T-helper 2 cell treated with Interferon-gamma antibody and Interleukin-4, amounts not matched to agents 5 μg/mL and 100 μg/mL, for 36 hours (primary cell): ENCODE measurements at regions not wholly inside any gene's neighbourhood (a gene's known extent, or its start where the extent isn't known, plus 50 kb on each side); places are given as distances from the start of the nearest gene placed in this dataset.
"Not testable (repeated sequence)": the region's sequence is repeated elsewhere in the genome, so short reads cannot be mapped to it uniquely, and the experiment has no call there.

ENCODE experiments used
- DNase-seq: peaks from one replicate; pipeline ENCODE4 v3.0.0; 2021; ENCODE audit warnings: low spot score
- H3K27ac Mint-ChIP-seq: one replicate; pipeline ENCODE4 v1.8.0; 2021; ENCODE audit warnings: mild to moderate bottlenecking, mixed read lengths
- H3K27me3 Mint-ChIP-seq: one replicate; pipeline ENCODE4 v1.8.0; 2021; ENCODE audit warnings: low read depth, mixed read lengths
- H3K36me3 Mint-ChIP-seq: one replicate; pipeline ENCODE4 v1.8.0; 2021; ENCODE audit warnings: low read depth, mixed read lengths
- H3K4me1 Mint-ChIP-seq: one replicate; pipeline ENCODE4 v1.8.0; 2021; ENCODE audit warnings: low read depth, mixed read lengths
- H3K4me3 Mint-ChIP-seq: one replicate; pipeline ENCODE4 v1.8.0; 2022; ENCODE audit warnings: mild to moderate bottlenecking, moderate library complexity, mixed read lengths
- H3K9me3 Mint-ChIP-seq: one replicate; pipeline ENCODE4 v1.8.0; 2021; ENCODE audit warnings: mixed read lengths

GRCh38 chr10:21398563-21399231, 126.8 kb downstream of the SKIDA1 start:
- peaks cover 5% of the 10 kb centered on the region for H3K9me3 Mint-ChIP-seq
- H3K4me1 Mint-ChIP-seq: no peaks in the 10 kb centered on the region
- H3K36me3 Mint-ChIP-seq: no peaks in the 10 kb centered on the region
- DNase-seq: no peak
- H3K4me3 Mint-ChIP-seq: no peak overlapping the region
- no peak overlapping the region for H3K27ac Mint-ChIP-seq
- H3K27me3 Mint-ChIP-seq: peaks cover 5% of the 10 kb centered on the region

DNA sequence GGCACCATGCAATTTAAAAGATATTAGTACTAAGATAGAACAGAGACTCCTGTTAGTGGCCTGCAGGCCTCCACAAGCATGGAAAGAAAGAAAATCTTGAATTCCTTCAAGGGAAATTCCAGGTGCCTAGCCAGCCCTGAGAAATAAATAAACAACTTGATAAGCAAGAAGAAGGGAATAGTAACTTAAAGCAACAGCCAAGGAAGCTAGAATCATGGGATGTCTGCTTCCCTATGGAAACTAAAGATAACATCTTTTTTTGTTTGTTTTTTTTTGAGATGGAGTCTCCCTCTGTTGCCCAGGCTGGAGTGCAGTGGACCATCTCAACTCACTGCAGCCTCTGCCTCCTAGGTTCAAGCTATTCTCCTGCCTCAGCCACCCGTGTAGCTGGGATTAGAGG, 128.6 kb downstream of the SKIDA1 start:
- Mint-ChIP-seq H3K4me3 (no peak overlapping the region), H3K36me3 (no peaks in the 10 kb centered on the region), H3K27ac (no peak overlapping the region), H3K27me3 (peaks cover 5% of the 10 kb centered on the region), H3K9me3 (peaks cover 5% of the 10 kb centered on the region), H3K4me1 (no peaks in the 10 kb centered on the region)
- DNase-seq: no peak

GRCh38 chr10:21393931-21394330, 131.6 kb downstream of the SKIDA1 start:
- no peaks in the 10 kb centered on the region for H3K36me3 Mint-ChIP-seq

DNA sequence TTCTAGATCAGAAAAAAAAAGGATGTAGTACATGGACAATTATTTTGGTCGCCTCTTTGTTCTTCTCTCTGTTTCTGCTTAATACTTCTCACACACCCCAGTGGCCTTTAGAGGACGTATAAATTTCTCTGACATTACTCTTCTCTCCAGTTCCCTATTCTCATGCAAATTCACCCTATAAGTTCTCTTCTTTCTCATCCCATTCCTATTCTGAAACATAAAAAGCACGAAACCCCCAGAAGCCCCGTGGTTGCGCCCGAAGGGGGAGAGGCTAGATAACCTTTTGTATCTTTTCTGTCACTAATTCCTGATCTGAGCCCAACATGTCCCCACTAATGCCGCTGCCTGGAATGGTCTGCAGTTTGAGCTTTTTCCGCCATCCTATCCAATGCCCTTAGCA, 136.9 kb downstream of the SKIDA1 start:
- Mint-ChIP-seq H3K4me3 (no peak overlapping the region), H3K27ac (no peak overlapping the region), H3K36me3 (no peaks in the 10 kb centered on the region), H3K27me3 (no peaks in the 10 kb centered on the region), H3K9me3 (no peaks in the 10 kb centered on the region), H3K4me1 (no peaks in the 10 kb centered on the region)
- DNase-seq: no peak

More at GRCh38 chr10:21393931-21394330, 131.6 kb downstream of the SKIDA1 start:
- no peaks in the 10 kb centered on the region for H3K4me1 Mint-ChIP-seq
- DNase-seq: no peak
- H3K9me3 Mint-ChIP-seq: peaks cover 5% of the 10 kb centered on the region
- no peak overlapping the region for H3K27ac Mint-ChIP-seq
- H3K4me3 Mint-ChIP-seq: no peak overlapping the region
- H3K27me3 Mint-ChIP-seq: peaks cover 2% of the 10 kb centered on the region

DNA sequence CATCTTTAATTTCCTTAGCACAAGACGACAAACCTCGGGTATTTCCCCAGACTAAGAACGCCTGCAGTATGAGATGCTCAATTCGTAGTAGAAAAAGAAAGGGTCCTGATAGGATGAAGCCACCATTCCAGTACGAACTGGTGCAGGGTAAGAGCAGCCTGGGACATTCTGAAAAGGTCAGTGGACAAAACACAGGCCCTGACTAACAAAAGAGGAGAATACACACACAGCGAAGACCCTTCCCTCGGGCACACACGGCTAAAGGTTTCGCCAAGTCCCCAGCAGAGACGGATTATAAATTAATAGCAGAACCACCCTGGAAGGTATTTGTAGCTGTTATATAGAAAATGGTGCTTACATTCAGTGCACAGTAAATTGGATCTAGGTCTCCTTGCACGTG, 137.6 kb downstream of the SKIDA1 start:
- Mint-ChIP-seq H3K4me1 (no peaks in the 10 kb centered on the region), H3K36me3 (no peaks in the 10 kb centered on the region), H3K27me3 (no peaks in the 10 kb centered on the region), H3K4me3 (no peak overlapping the region), H3K9me3 (no peaks in the 10 kb centered on the region), H3K27ac (no peak overlapping the region)
- DNase-seq: no peak

DNA sequence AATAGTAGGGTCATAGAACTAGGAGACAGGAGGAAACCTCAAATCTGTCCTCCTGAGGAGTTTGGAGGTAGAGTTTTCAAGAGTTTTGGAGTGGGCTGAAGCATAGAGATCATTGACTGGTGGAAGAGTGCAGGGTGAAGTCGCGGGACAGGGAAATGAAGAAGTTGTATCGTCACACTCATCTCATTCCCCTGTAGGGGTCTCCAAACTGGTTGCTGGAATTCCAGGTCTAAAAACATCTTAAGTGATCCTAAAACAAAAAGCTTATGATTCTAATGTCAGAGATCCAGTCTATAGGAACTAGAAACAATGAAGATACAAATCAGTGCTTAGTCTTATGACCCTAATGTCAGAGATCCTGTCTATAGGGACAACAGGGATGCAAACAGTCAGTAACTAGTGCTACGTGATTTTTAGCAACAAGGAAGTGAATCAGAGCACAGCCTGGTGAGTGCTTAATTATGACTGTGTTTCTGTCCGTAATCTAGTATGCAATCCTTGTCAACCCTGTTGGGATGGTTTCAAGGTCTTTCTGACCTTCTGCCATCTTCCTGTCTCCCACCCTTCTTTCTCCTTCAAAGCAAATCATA, 139.4 kb downstream of the SKIDA1 start:
- no peaks in the 10 kb centered on the region for H3K9me3 Mint-ChIP-seq
- H3K4me3 Mint-ChIP-seq: no peak overlapping the region
- H3K27me3 Mint-ChIP-seq: peaks cover 2% of the 10 kb centered on the region
- no peak overlapping the region for H3K27ac Mint-ChIP-seq
- no peaks in the 10 kb centered on the region for H3K4me1 Mint-ChIP-seq
- no peak for DNase-seq
- no peaks in the 10 kb centered on the region for H3K36me3 Mint-ChIP-seq

GRCh38 chr10:21385536-21385935, 139.9 kb downstream of the SKIDA1 start:
- H3K36me3 Mint-ChIP-seq: no peaks in the 10 kb centered on the region
- H3K27ac Mint-ChIP-seq: no peak overlapping the region
- H3K4me1 Mint-ChIP-seq: peaks cover 1% of the 10 kb centered on the region
- DNase-seq: no peak
- no peaks in the 10 kb centered on the region for H3K9me3 Mint-ChIP-seq
- peaks cover 2% of the 10 kb centered on the region for H3K27me3 Mint-ChIP-seq
- H3K4me3 Mint-ChIP-seq: no peak overlapping the region

GRCh38 chr10:21379143-21379542, 146.3 kb downstream of the SKIDA1 start:
- Mint-ChIP-seq H3K4me3 (no peak overlapping the region), H3K4me1 (peaks cover 3% of the 10 kb centered on the region), H3K27me3 (peaks cover 2% of the 10 kb centered on the region), H3K36me3 (no peaks in the 10 kb centered on the region), H3K9me3 (no peaks in the 10 kb centered on the region), H3K27ac (no peak overlapping the region)
- no peak for DNase-seq

DNA sequence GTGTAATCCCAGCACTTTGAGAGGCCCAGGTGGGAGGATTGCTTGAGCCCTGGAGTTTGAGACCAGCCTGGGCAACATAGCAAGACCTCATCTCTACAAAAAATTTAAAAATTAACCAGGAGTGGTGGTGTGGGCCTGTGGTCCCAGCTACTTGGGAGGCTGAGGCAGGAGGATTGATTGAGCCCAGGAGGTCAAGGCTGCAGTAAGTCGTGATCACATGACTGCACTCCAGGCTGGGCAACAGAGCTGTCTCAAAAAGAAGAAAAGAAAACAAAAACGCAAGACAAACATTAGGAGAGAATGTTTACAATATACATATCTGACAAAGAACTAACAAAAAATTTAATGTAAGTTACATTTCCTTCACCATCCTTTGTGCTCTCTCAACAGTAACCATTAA, 150.2 kb downstream of the SKIDA1 start:
- DNase-seq, H3K4me3 Mint-ChIP-seq, H3K27me3 Mint-ChIP-seq, H3K27ac Mint-ChIP-seq, H3K4me1 Mint-ChIP-seq, H3K9me3 Mint-ChIP-seq, H3K36me3 Mint-ChIP-seq: not testable (repeated sequence)

GRCh38 chr10:21373881-21374280, 151.6 kb downstream of the SKIDA1 start:
- not testable (repeated sequence) for H3K4me1 Mint-ChIP-seq, H3K27ac Mint-ChIP-seq, DNase-seq, H3K9me3 Mint-ChIP-seq, H3K4me3 Mint-ChIP-seq, H3K27me3 Mint-ChIP-seq, H3K36me3 Mint-ChIP-seq

GRCh38 chr10:21372651-21373410, 152.7 kb downstream of the SKIDA1 start:
- Mint-ChIP-seq H3K4me3 (peak overlapping the region; percentile 47), H3K27ac (peak overlapping the region; percentile 57), H3K27me3 (no peaks in the 10 kb centered on the region), H3K4me1 (peaks cover 7% of the 10 kb centered on the region), H3K36me3 (no peaks in the 10 kb centered on the region), H3K9me3 (no peaks in the 10 kb centered on the region)
- DNase-seq: peak; percentile 4

- Mint-ChIP-seq H3K4me1 (peaks cover 7% of the 10 kb centered on the region), H3K27ac (no peak overlapping the region)
- DNase-seq: no peak
Measured at GRCh38 chr10:21369697-21370096, 155.8 kb downstream of the SKIDA1 start.

DNA sequence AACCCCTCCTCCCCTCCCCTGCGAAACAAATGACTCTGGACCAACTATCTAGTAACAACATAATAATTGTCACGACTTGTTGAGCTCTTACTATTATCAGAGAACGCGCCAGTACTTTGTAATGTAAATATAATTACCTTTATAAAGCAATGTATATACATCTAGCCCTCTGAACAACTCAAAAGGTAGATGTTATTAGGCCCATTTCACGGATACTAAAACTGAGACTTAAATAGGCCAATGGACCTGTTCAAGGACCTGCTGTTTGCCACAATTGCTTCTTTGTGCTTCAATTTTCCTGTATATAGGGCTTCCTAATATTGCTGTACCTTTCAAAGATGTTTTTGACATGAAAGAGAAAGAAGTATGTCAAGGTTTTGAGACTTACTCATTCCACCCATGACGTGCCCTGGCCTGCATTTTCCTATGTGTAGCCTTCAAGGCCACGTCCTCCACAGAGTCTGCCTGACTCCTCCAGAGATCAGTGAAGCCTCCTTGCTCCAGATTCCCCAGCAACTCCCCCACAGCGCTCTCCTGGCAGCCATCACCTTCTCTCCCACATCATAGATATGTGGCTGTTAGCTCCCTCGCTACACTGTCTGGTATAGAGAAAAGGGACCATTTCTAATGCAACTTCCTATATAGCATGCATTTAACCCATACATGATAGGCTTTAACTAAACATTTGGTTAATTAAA, 156.6 kb downstream of the SKIDA1 start:
- no peaks in the 10 kb centered on the region for H3K9me3 Mint-ChIP-seq
- peaks cover 7% of the 10 kb centered on the region for H3K4me1 Mint-ChIP-seq
- DNase-seq: no peak
- H3K27ac Mint-ChIP-seq: no peak overlapping the region
- no peak overlapping the region for H3K4me3 Mint-ChIP-seq
- H3K36me3 Mint-ChIP-seq: no peaks in the 10 kb centered on the region
- no peaks in the 10 kb centered on the region for H3K27me3 Mint-ChIP-seq

More at GRCh38 chr10:21369697-21370096, 155.8 kb downstream of the SKIDA1 start:
- H3K27me3 Mint-ChIP-seq: no peaks in the 10 kb centered on the region
- H3K9me3 Mint-ChIP-seq: no peaks in the 10 kb centered on the region
- H3K36me3 Mint-ChIP-seq: no peaks in the 10 kb centered on the region
- H3K4me3 Mint-ChIP-seq: no peak overlapping the region

DNA sequence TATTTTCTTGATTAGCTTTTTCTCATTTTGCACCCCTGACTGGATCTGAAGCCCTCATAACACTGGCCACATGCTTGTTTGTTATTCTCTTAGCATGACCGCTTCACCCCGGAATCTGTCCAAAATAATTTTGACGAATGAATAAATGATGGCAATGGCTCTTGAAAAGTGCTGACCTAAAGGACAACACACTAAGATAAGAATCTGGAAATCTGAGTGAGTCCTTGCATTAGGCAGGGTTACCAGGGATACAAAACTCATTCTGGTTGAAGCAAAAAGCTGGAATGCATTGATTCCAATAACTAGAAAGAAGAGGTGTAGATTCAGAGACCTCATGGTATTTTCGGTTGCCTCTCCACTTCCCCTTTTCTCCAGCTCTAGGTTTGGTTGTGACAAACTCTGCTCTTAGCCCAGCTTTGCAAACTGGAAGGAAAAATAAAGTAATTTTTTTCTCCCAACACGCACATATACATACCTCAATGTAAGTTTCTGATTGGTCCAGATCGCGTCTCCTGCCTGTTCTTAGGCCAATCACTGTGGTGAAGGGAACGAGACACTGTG, 157.4 kb downstream of the SKIDA1 start:
- H3K4me3 Mint-ChIP-seq: no peak overlapping the region
- no peaks in the 10 kb centered on the region for H3K27me3 Mint-ChIP-seq
- peaks cover 6% of the 10 kb centered on the region for H3K4me1 Mint-ChIP-seq
- no peak overlapping the region for H3K27ac Mint-ChIP-seq
- H3K9me3 Mint-ChIP-seq: no peaks in the 10 kb centered on the region
- no peak for DNase-seq
- no peaks in the 10 kb centered on the region for H3K36me3 Mint-ChIP-seq
